GM23248 (cell line): ENCODE measurements at regions not wholly inside any gene's neighbourhood (a gene's known extent, or its start where the extent isn't known, plus 50 kb on each side); places are given as distances from the start of the nearest gene placed in this dataset.

Experiments used
- EZH2 ChIP-seq: fragments of 200-600 bp; sonication (generic); IDR thresholded peaks from 2 replicates; pipeline ENCODE4 v1.6.1; 2018; ENCODE audit warnings: antibody characterized with exemption, mild to moderate bottlenecking; ENCODE audit not compliant: insufficient read depth, poor library complexity, severe bottlenecking
- EZH2phosphoT487 ChIP-seq: fragments of 200-600 bp; sonication (generic); IDR thresholded peaks from 2 replicates; pipeline ENCODE4 v1.6.1; 2018; ENCODE audit warnings: antibody characterized with exemption, moderate library complexity, mild to moderate bottlenecking, low read depth; ENCODE audit not compliant: insufficient read depth

- TF ChIP-seq EZH2, result no peak
- no peak for TF ChIP-seq EZH2phosphoT487
These were observed 650.8 kb downstream of the IRX1 start for GRCh38 chr5:4246447-4246846.
